Heart right ventricle (tissue), 16 donors: ENCODE measurements at regions not wholly inside any gene's neighbourhood (a gene's known extent, or its start where the extent isn't known, plus 50 kb on each side); places are given as distances from the start of the nearest gene placed in this dataset.
A peak's percentile ranks its signal among the peaks of the same experiment; 100 is the strongest.

Experiments
- ATAC-seq, 8 donors: fragments of 200-7000 bp; cut with Tn5 transposase; one replicate each; pipeline ENCODE4 v1.9.1; 2020; ENCODE audit warnings: mild to moderate bottlenecking in 8 of 8, moderate library complexity in 8 of 8, moderate number of reproducible peaks in 1 of 8
- DNase-seq, 2 donors: peaks; one replicate each; pipeline ENCODE4 v3.0.0-alpha.2; 2020
- H3K27ac ChIP-seq, 10 donors: fragments of 200-600 bp; sonication (generic) in 2 of 10; one replicate each; pipeline versions ENCODE4 v1.5.0 to v1.8.0; 2020 to 2022; ENCODE audit warnings: mild to moderate bottlenecking in 3 of 10
- H3K27me3 ChIP-seq, 7 donors: fragments of 200-600 bp; one replicate each; pipeline ENCODE4 v1.8.0; 2021 to 2022; ENCODE audit warnings: mild to moderate bottlenecking in 2 of 7
- H3K36me3 ChIP-seq, 9 donors: fragments of 200-600 bp; sonication (generic) in 1 of 9; one replicate each; pipeline versions ENCODE4 v1.5.0 to v1.8.0; 2020 to 2022; ENCODE audit warnings: mild to moderate bottlenecking in 2 of 9
- H3K4me1 ChIP-seq, 9 donors: fragments of 200-600 bp; sonication (generic) in 1 of 9; one replicate each; pipeline versions ENCODE4 v1.5.0 to v1.8.0; 2020 to 2022; ENCODE audit warnings: mild to moderate bottlenecking in 4 of 9
- H3K4me3 ChIP-seq, 10 donors: fragments of 200-600 bp; sonication (generic) in 2 of 10; one replicate each; pipeline versions ENCODE4 v1.5.0 to v1.8.0; 2020 to 2022; ENCODE audit warnings: mild to moderate bottlenecking in 7 of 10, moderate library complexity in 2 of 10
- H3K9me3 ChIP-seq, 11 donors: fragments of 200-600 bp in 10 of 11; sonication (generic) in 2 of 11; one replicate each; pipeline versions ENCODE4 v1.5.0 to v1.8.0; 2013 to 2022; ENCODE audit warnings: mild to moderate bottlenecking in 2 of 11, control low read depth in 1 of 11, moderate library complexity in 1 of 11
- WGBS, 2 donors: extraction: QIAGEN DNeasy Blood & Tissue Kit; methylation state at CpG; one replicate each; pipeline ENCODE4 v1.1.7; 2013; ENCODE audit warnings: inconsistent platforms in 1 of 2; 5-methylcytosine and 5-hydroxymethylcytosine counted together
- intact Hi-C, 10 donors: fragments of 100-400 bp; cut with DNase I; formaldehyde crosslinking; loops; one replicate each; pipeline versions ENCODE4 v1.11.1 to v1.14.2; 2022
- TF ChIP-seq, protein P1 (sequence below), 9 donors: fragments of 200-600 bp; sonication (generic) in 2 of 9; IDR thresholded peaks; one replicate each; pipeline versions ENCODE4 v1.5.0 to v1.8.0; 2021 to 2022; ENCODE audit warnings: antibody characterized with exemption in 9 of 9, mild to moderate bottlenecking in 5 of 9, moderate library complexity in 1 of 9
- donor health status: Arrhythmogenic right ventricular cardiomyopathy.
- donor health status: ischemic (EF 13 %, LVEDD 7.1; RV severe dilation, severe dysfunction).
- donor health status: healthy with polysubstance abuse.
- donor health status: DM: no; HTN: yes; CAD: no.
- donor health status: DM: no; HTN: no; CAD: no.
- donor health status: ischemic (EF 25% LVEDD 6.9; RV normal size, moderate dysfunction).
- donor health status: ischemic (EF 25% LVEDD 5.7; RV mildly dilated, moderate dysfunction).
- donor health status: healthy.
- donor health status: DM: yes; HTN: yes; CAD: no.
- donor health status: Ischemic cardiomyopathy.
- donor health status: ischemic (EF 35%, LVEDD 5.7; RV mildly dilated, moderate dysfunction).
- donor health status: nonischemic (EF 11% LVEDD 7.7; RV severe dilation, severe dysfunction).
- donor health status: DM: yes; HTN: yes; CAD: no.
- donor health status: PGD.
- donor health status: ischemic (EF 29% LVEDD 5.4; RV normal size, mild dysfunction).
- donor health status: nonischemic (EF 23%, LVEDD 6.1; RV moderate dilation, normal function).

DNA sequence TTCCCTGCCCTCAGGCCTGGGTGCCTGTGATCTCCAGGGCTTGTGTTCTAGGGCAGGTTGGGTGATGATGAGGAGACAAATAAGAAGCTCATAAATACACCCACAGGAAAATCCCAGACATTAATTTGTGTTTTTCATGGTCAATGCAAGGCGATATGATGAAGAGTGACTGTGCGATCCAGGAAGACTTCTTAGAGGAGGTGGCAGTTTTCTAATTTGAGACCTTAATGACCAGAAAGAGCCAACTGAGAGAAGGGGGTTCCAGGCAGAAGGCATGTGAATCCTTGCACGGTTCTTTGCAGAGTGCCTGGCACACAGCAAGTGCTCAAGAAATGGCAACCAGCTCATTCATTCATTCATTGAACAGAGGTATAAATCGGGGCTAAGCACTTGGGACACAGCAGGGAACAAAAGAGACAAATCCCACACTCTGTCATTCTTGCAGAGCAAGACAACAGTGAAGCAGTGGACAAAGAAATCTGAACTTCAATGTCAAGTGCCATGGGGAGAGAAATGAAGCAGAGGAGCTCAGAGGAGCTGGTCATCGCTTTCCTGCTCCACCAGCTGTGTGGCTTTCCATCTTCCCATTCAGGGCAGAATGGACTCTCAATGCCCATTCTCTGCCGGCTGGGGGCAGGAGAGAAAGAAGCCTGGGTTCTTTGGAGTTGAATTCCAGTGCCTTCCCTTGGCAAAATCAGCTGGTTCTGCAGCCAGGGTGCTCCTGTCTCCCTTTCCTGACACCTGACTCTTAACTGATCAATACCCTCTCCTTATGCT lies 128.3 kb downstream of the AACS start:
- DNase-seq (no peak), ATAC-seq (no peak)
- Histone ChIP-seq H3K4me3 (no peak overlapping the region), H3K27me3 (peaks cover 0 to 64% (median 56%) of the 10 kb centered on the region in 7 donors), H3K4me1 (peaks cover 0 to 3% (median 0%) of the 10 kb centered on the region in 9 donors), H3K27ac (no peak overlapping the region), H3K9me3 (no peaks in the 10 kb centered on the region), H3K36me3 (no peaks in the 10 kb centered on the region)
- WGBS, 2 donors, result 66 to 72% methylated on average over 6 of the region's 6 CpGs
- TF ChIP-seq, protein P1, sequence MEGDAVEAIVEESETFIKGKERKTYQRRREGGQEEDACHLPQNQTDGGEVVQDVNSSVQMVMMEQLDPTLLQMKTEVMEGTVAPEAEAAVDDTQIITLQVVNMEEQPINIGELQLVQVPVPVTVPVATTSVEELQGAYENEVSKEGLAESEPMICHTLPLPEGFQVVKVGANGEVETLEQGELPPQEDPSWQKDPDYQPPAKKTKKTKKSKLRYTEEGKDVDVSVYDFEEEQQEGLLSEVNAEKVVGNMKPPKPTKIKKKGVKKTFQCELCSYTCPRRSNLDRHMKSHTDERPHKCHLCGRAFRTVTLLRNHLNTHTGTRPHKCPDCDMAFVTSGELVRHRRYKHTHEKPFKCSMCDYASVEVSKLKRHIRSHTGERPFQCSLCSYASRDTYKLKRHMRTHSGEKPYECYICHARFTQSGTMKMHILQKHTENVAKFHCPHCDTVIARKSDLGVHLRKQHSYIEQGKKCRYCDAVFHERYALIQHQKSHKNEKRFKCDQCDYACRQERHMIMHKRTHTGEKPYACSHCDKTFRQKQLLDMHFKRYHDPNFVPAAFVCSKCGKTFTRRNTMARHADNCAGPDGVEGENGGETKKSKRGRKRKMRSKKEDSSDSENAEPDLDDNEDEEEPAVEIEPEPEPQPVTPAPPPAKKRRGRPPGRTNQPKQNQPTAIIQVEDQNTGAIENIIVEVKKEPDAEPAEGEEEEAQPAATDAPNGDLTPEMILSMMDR (IDR thresholded peaks at IDR 0.05), result no peak
- intact Hi-C loops, result no loop called here

DNA sequence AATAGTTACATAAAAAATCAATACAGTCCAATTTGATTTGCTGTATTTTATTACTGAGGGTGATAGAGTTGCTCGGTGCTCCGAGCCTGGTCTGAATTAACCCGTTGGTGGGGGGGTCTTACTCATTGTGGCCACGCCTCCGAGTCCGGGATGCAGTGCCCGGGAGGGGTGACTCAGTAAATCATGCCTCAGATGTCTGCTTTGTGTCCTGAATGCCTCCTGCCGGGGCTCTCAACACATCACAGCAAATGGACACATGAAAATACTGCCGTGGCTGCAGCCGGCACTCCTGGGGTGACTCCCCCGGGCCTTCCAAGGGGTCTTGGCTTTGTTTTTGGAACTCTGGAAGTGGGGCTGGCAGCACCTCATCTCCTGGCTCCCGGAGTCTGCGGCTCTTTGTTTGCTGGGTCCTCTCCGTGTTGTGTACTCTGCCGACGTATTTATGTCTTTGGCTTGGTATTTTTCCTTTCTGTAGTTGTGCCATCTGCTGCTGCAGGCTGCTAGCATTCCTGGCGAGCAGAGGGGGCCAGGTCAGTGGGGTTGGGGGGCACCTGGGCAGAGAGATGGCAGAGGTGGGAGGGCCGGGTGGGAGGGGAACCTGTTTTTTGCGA lies 129.0 kb downstream of the AACS start:
- Histone ChIP-seq H3K9me3 (no peaks in the 10 kb centered on the region), H3K27ac (no peak overlapping the region), H3K27me3 (peaks cover 0 to 58% (median 53%) of the 10 kb centered on the region in 7 donors), H3K36me3 (no peaks in the 10 kb centered on the region), H3K4me1 (peaks cover 0 to 3% (median 0%) of the 10 kb centered on the region in 9 donors), H3K4me3 (no peak overlapping the region)
- DNase-seq (no peak), ATAC-seq (peak in 1 of 8 donors; percentile 47)
- WGBS, 2 donors, result 10 to 19% methylated on average over 19 of the region's 19 CpGs
- intact Hi-C loops, result no loop called here
- TF ChIP-seq, protein P1 (IDR thresholded peaks at IDR 0.05), result no peak

GRCh38 chr12:125194987-125195386 lies 129.8 kb downstream of the AACS start:
- TF ChIP-seq, protein P1 (IDR thresholded peaks at IDR 0.05), result no peak

GRCh38 chr12:125197326-125197725 lies 132.1 kb downstream of the AACS start:
- no peak for ATAC-seq
- DNase-seq, result no peak
- H3K27ac ChIP-seq, result no peak overlapping the region
- peaks cover 0 to 22% (median 3%) of the 10 kb centered on the region in 11 donors for H3K9me3 ChIP-seq
- TF ChIP-seq, protein P1 (IDR thresholded peaks at IDR 0.05), result no peak
- no peaks in the 10 kb centered on the region for H3K36me3 ChIP-seq
- 89% methylated on average over 4 of the region's 4 CpGs for WGBS, 2 donors
- no peak overlapping the region for H3K4me3 ChIP-seq
- H3K27me3 ChIP-seq, result peaks cover 0 to 42% (median 38%) of the 10 kb centered on the region in 7 donors
- peaks cover 0 to 3% (median 0%) of the 10 kb centered on the region in 9 donors for H3K4me1 ChIP-seq
- intact Hi-C loops, result no loop called here

More at GRCh38 chr12:125194987-125195386, 129.8 kb downstream of the AACS start:
- Histone ChIP-seq H3K27me3 (peaks cover 0 to 54% (median 48%) of the 10 kb centered on the region in 7 donors), H3K36me3 (no peaks in the 10 kb centered on the region), H3K4me3 (no peak overlapping the region), H3K9me3 (no peaks in the 10 kb centered on the region), H3K27ac (no peak overlapping the region), H3K4me1 (peaks cover 0 to 3% (median 0%) of the 10 kb centered on the region in 9 donors)
- WGBS, 2 donors, result 50 to 55% methylated on average over 8 of the region's 8 CpGs
- intact Hi-C loops, result no loop called here
- no peak for ATAC-seq
- DNase-seq, result no peak
